ENCODE measurements at regions not wholly inside any gene's neighbourhood (a gene's known extent, or its start where the extent isn't known, plus 50 kb on each side); places are given as distances from the start of the nearest gene placed in this dataset.

GRCh38 chr4:27293831-27294230 lies 433.2 kb downstream of the STIM2 start:
- TF ChIP-seq TAF1 (IDR thresholded peaks at IDR 0.05; ENCODE audit: borderline replicate concordance, low read depth, low read length): no peak
- TF ChIP-seq POLR2A (IDR thresholded peaks at IDR 0.05; ENCODE audit: low read depth, low read length): no peak
